ENCODE measurements at regions not wholly inside any gene's neighbourhood (a gene's known extent, or its start where the extent isn't known, plus 50 kb on each side); places are given as distances from the start of the nearest gene placed in this dataset.

GRCh38 chr3:182487143-182487542 is 306.2 kb upstream of the ATP11B start:
- H3K36me3 Mint-ChIP-seq (ENCODE audit: unreplicated experiment) = no peaks in the 10 kb centered on the region
- TF ChIP-seq CTCF (IDR thresholded peaks at IDR 0.05) = no peak
- DNase-seq (ENCODE audit: extremely low spot score, unreplicated experiment) = no peak
- H3K27ac Mint-ChIP-seq (ENCODE audit: unreplicated experiment) = no peak overlapping the region
- no peak overlapping the region for H3K4me3 Mint-ChIP-seq (ENCODE audit: unreplicated experiment)
- peaks cover 36% of the 10 kb centered on the region for H3K4me1 Mint-ChIP-seq (ENCODE audit: unreplicated experiment)
- H3K27me3 Mint-ChIP-seq (ENCODE audit: unreplicated experiment) = no peaks in the 10 kb centered on the region
- H3K9me3 Mint-ChIP-seq (ENCODE audit: unreplicated experiment) = no peaks in the 10 kb centered on the region

GRCh38 chr3:182487611-182488010 is 305.7 kb upstream of the ATP11B start:
- no peaks in the 10 kb centered on the region for H3K36me3 Mint-ChIP-seq (ENCODE audit: unreplicated experiment)
- no peak for DNase-seq (ENCODE audit: extremely low spot score, unreplicated experiment)
- H3K4me3 Mint-ChIP-seq (ENCODE audit: unreplicated experiment) = no peak overlapping the region
- no peak overlapping the region for H3K27ac Mint-ChIP-seq (ENCODE audit: unreplicated experiment)
- TF ChIP-seq CTCF (IDR thresholded peaks at IDR 0.05) = no peak
- H3K4me1 Mint-ChIP-seq (ENCODE audit: unreplicated experiment) = peaks cover 35% of the 10 kb centered on the region
- H3K27me3 Mint-ChIP-seq (ENCODE audit: unreplicated experiment) = no peaks in the 10 kb centered on the region
- H3K9me3 Mint-ChIP-seq (ENCODE audit: unreplicated experiment) = no peaks in the 10 kb centered on the region

GRCh38 chr3:182490596-182491491 is 302.5 kb upstream of the ATP11B start:
- H3K27me3 Mint-ChIP-seq (ENCODE audit: unreplicated experiment) = peaks cover 7% of the 10 kb centered on the region
- peak; percentile 64 for TF ChIP-seq CTCF (IDR thresholded peaks at IDR 0.05)
- no peak for DNase-seq (ENCODE audit: extremely low spot score, unreplicated experiment)
- no peak overlapping the region for H3K4me3 Mint-ChIP-seq (ENCODE audit: unreplicated experiment)
- H3K4me1 Mint-ChIP-seq (ENCODE audit: unreplicated experiment) = peaks cover 22% of the 10 kb centered on the region
- H3K9me3 Mint-ChIP-seq (ENCODE audit: unreplicated experiment) = no peaks in the 10 kb centered on the region
- no peak overlapping the region for H3K27ac Mint-ChIP-seq (ENCODE audit: unreplicated experiment)
- H3K36me3 Mint-ChIP-seq (ENCODE audit: unreplicated experiment) = no peaks in the 10 kb centered on the region

GRCh38 chr3:182491577-182491976 is 301.7 kb upstream of the ATP11B start:
- DNase-seq (ENCODE audit: extremely low spot score, unreplicated experiment) = no peak
- no peak for TF ChIP-seq CTCF (IDR thresholded peaks at IDR 0.05)
- Mint-ChIP-seq H3K36me3 (ENCODE audit: unreplicated experiment) (no peaks in the 10 kb centered on the region), H3K27ac (ENCODE audit: unreplicated experiment) (no peak overlapping the region), H3K4me3 (ENCODE audit: unreplicated experiment) (no peak overlapping the region), H3K27me3 (ENCODE audit: unreplicated experiment) (peaks cover 7% of the 10 kb centered on the region), H3K4me1 (ENCODE audit: unreplicated experiment) (peaks cover 14% of the 10 kb centered on the region), H3K9me3 (ENCODE audit: unreplicated experiment) (no peaks in the 10 kb centered on the region)

GRCh38 chr3:182492536-182492935 is 300.8 kb upstream of the ATP11B start:
- no peak for DNase-seq (ENCODE audit: extremely low spot score, unreplicated experiment)
- TF ChIP-seq CTCF (IDR thresholded peaks at IDR 0.05) = no peak
- Mint-ChIP-seq H3K36me3 (ENCODE audit: unreplicated experiment) (no peaks in the 10 kb centered on the region), H3K9me3 (ENCODE audit: unreplicated experiment) (no peaks in the 10 kb centered on the region), H3K4me3 (ENCODE audit: unreplicated experiment) (no peak overlapping the region), H3K27me3 (ENCODE audit: unreplicated experiment) (peaks cover 7% of the 10 kb centered on the region), H3K27ac (ENCODE audit: unreplicated experiment) (no peak overlapping the region), H3K4me1 (ENCODE audit: unreplicated experiment) (peaks cover 5% of the 10 kb centered on the region)

All from osteocyte (in vitro differentiated cells).